ENCODE measurements at regions not wholly inside any gene's neighbourhood (a gene's known extent, or its start where the extent isn't known, plus 50 kb on each side); places are given as distances from the start of the nearest gene placed in this dataset.

GRCh38 chr10:131554821-131555220 is 243.3 kb upstream of the TCERG1L start:
- Histone ChIP-seq H2BK5ac (ENCODE audit: low read depth, low read length, poor library complexity, severe bottlenecking) (no peak overlapping the region), H3K79me1 (replicated peaks; ENCODE audit: low read length, poor library complexity, severe bottlenecking) (no peaks in the 10 kb centered on the region), H3K9me3 (ENCODE audit: control insufficient read depth, low read length) (no peaks in the 10 kb centered on the region), H3K18ac (ENCODE audit: low read depth in 1 of 2, low read length in 2 of 2) (no peak overlapping the region), H2BK120ac (ENCODE audit: low read depth, low read length) (no peak overlapping the region), H4K91ac (ENCODE audit: low read length) (no peak overlapping the region), H4K8ac (ENCODE audit: low read length) (no peak overlapping the region), H3K9ac (ENCODE audit: low read length) (no peak overlapping the region), H3K23ac (ENCODE audit: low read length in 2 of 2) (no peak overlapping the region), H3K27me3 (ENCODE audit: control insufficient read depth in 1 of 2, insufficient read depth in 1 of 2, low read length in 2 of 2) (peaks cover 0 to 9% of the 10 kb centered on the region in 2 experiments), H3K4me3 (ENCODE audit: insufficient read depth in 1 of 2, low read depth in 1 of 2, low read length in 2 of 2) (no peak overlapping the region), H2AK5ac (ENCODE audit: low read length, severe bottlenecking) (no peak overlapping the region), H3K4me2 (ENCODE audit: low read length, poor library complexity, severe bottlenecking) (no peak overlapping the region), H2BK12ac (ENCODE audit: low read length in 2 of 2) (no peak overlapping the region), H3K27ac (ENCODE audit: low read length, poor library complexity, severe bottlenecking) (no peak overlapping the region), H2BK15ac (ENCODE audit: low read depth, poor library complexity, severe bottlenecking) (no peak overlapping the region), H3K4ac (ENCODE audit: low read depth in 1 of 2, low read length in 2 of 2) (no peak overlapping the region), H3K14ac (ENCODE audit: low read length in 2 of 2) (no peak overlapping the region), H3K36me3 (ENCODE audit: control insufficient read depth in 1 of 2, insufficient read depth in 2 of 2, low read depth in 1 of 2, low read length in 2 of 2) (no peaks in the 10 kb centered on the region), H3K4me1 (ENCODE audit: control insufficient read depth, insufficient read depth, low read depth, low read length) (no peaks in the 10 kb centered on the region), H2AFZ (ENCODE audit: low read depth, low read length) (no peak overlapping the region)
- 80% methylated on average over 10 of the region's 11 CpGs for WGBS
- no peak for DNase-seq

- 58% methylated on average over 7 of the region's 7 CpGs for WGBS
- no peak overlapping the region for H3K9ac ChIP-seq (ENCODE audit: low read length)
- no peak overlapping the region for H2AFZ ChIP-seq (ENCODE audit: low read depth, low read length)
Observed at GRCh38 chr10:131555406-131555805, 243.9 kb upstream of the TCERG1L start.

GRCh38 chr10:131556061-131556896 is 244.8 kb upstream of the TCERG1L start:
- H2BK15ac ChIP-seq (ENCODE audit: low read depth, poor library complexity, severe bottlenecking) = no peak overlapping the region
- no peaks in the 10 kb centered on the region for H3K79me1 ChIP-seq (replicated peaks; ENCODE audit: low read length, poor library complexity, severe bottlenecking)
- no peak overlapping the region for H3K18ac ChIP-seq (ENCODE audit: low read depth in 1 of 2, low read length in 2 of 2)
- WGBS = 64% methylated on average over 17 of the region's 17 CpGs
- no peak overlapping the region for H2AFZ ChIP-seq (ENCODE audit: low read depth, low read length)
- H2BK5ac ChIP-seq (ENCODE audit: low read depth, low read length, poor library complexity, severe bottlenecking) = no peak overlapping the region
- H3K14ac ChIP-seq (ENCODE audit: low read length in 2 of 2) = no peak overlapping the region
- H2BK12ac ChIP-seq (ENCODE audit: low read length in 2 of 2) = no peak overlapping the region
- no peak overlapping the region for H3K23ac ChIP-seq (ENCODE audit: low read length in 2 of 2)
- DNase-seq = no peak
- no peak overlapping the region for H3K27ac ChIP-seq (ENCODE audit: low read length, poor library complexity, severe bottlenecking)
- no peak overlapping the region for H3K9ac ChIP-seq (ENCODE audit: low read length)
- no peak overlapping the region for H4K8ac ChIP-seq (ENCODE audit: low read length)
- H3K4me1 ChIP-seq (ENCODE audit: control insufficient read depth, insufficient read depth, low read depth, low read length) = no peaks in the 10 kb centered on the region
- H2AK5ac ChIP-seq (ENCODE audit: low read length, severe bottlenecking) = no peak overlapping the region
- no peaks in the 10 kb centered on the region for H3K36me3 ChIP-seq (ENCODE audit: control insufficient read depth in 1 of 2, insufficient read depth in 2 of 2, low read depth in 1 of 2, low read length in 2 of 2)
- no peaks in the 10 kb centered on the region for H3K9me3 ChIP-seq (ENCODE audit: control insufficient read depth, low read length)
- no peak overlapping the region for H2BK120ac ChIP-seq (ENCODE audit: low read depth, low read length)
- H3K4me3 ChIP-seq (ENCODE audit: insufficient read depth in 1 of 2, low read depth in 1 of 2, low read length in 2 of 2) = peak overlapping the region in 1 of 2 experiments; percentile 9
- H3K4me2 ChIP-seq (ENCODE audit: low read length, poor library complexity, severe bottlenecking) = no peak overlapping the region
- peaks cover 0 to 3% of the 10 kb centered on the region in 2 experiments for H3K27me3 ChIP-seq (ENCODE audit: control insufficient read depth in 1 of 2, insufficient read depth in 1 of 2, low read length in 2 of 2)
- no peak overlapping the region for H3K4ac ChIP-seq (ENCODE audit: low read depth in 1 of 2, low read length in 2 of 2)
- peak overlapping the region; percentile 52 for H4K91ac ChIP-seq (ENCODE audit: low read length)

More at GRCh38 chr10:131555406-131555805, 243.9 kb upstream of the TCERG1L start:
- no peak for DNase-seq
- no peak overlapping the region for H4K91ac ChIP-seq (ENCODE audit: low read length)
- H3K23ac ChIP-seq (ENCODE audit: low read length in 2 of 2) = no peak overlapping the region
- no peak overlapping the region for H4K8ac ChIP-seq (ENCODE audit: low read length)
- no peak overlapping the region for H3K14ac ChIP-seq (ENCODE audit: low read length in 2 of 2)
- no peak overlapping the region for H3K4me2 ChIP-seq (ENCODE audit: low read length, poor library complexity, severe bottlenecking)
- no peak overlapping the region for H2BK12ac ChIP-seq (ENCODE audit: low read length in 2 of 2)
- H2BK120ac ChIP-seq (ENCODE audit: low read depth, low read length) = no peak overlapping the region
- H3K9me3 ChIP-seq (ENCODE audit: control insufficient read depth, low read length) = no peaks in the 10 kb centered on the region
- peaks cover 0 to 9% of the 10 kb centered on the region in 2 experiments for H3K27me3 ChIP-seq (ENCODE audit: control insufficient read depth in 1 of 2, insufficient read depth in 1 of 2, low read length in 2 of 2)
- no peak overlapping the region for H3K4me3 ChIP-seq (ENCODE audit: insufficient read depth in 1 of 2, low read depth in 1 of 2, low read length in 2 of 2)
- H2BK15ac ChIP-seq (ENCODE audit: low read depth, poor library complexity, severe bottlenecking) = no peak overlapping the region
- no peak overlapping the region for H2BK5ac ChIP-seq (ENCODE audit: low read depth, low read length, poor library complexity, severe bottlenecking)
- no peak overlapping the region for H2AK5ac ChIP-seq (ENCODE audit: low read length, severe bottlenecking)
- H3K4me1 ChIP-seq (ENCODE audit: control insufficient read depth, insufficient read depth, low read depth, low read length) = no peaks in the 10 kb centered on the region
- no peaks in the 10 kb centered on the region for H3K36me3 ChIP-seq (ENCODE audit: control insufficient read depth in 1 of 2, insufficient read depth in 2 of 2, low read depth in 1 of 2, low read length in 2 of 2)
- H3K27ac ChIP-seq (ENCODE audit: low read length, poor library complexity, severe bottlenecking) = no peak overlapping the region
- no peak overlapping the region for H3K4ac ChIP-seq (ENCODE audit: low read depth in 1 of 2, low read length in 2 of 2)
- no peaks in the 10 kb centered on the region for H3K79me1 ChIP-seq (replicated peaks; ENCODE audit: low read length, poor library complexity, severe bottlenecking)
- H3K18ac ChIP-seq (ENCODE audit: low read depth in 1 of 2, low read length in 2 of 2) = no peak overlapping the region

GRCh38 chr10:131556897-131557495 is 245.5 kb upstream of the TCERG1L start:
- DNase-seq = no peak
- Histone ChIP-seq H2BK120ac (ENCODE audit: low read depth, low read length) (no peak overlapping the region), H3K4me3 (ENCODE audit: insufficient read depth in 1 of 2, low read depth in 1 of 2, low read length in 2 of 2) (no peak overlapping the region), H3K23ac (ENCODE audit: low read length in 2 of 2) (no peak overlapping the region), H2BK12ac (ENCODE audit: low read length in 2 of 2) (no peak overlapping the region), H2BK15ac (ENCODE audit: low read depth, poor library complexity, severe bottlenecking) (no peak overlapping the region), H2AK5ac (ENCODE audit: low read length, severe bottlenecking) (no peak overlapping the region), H3K79me1 (replicated peaks; ENCODE audit: low read length, poor library complexity, severe bottlenecking) (no peaks in the 10 kb centered on the region), H3K27ac (ENCODE audit: low read length, poor library complexity, severe bottlenecking) (no peak overlapping the region), H3K4me1 (ENCODE audit: control insufficient read depth, insufficient read depth, low read depth, low read length) (no peaks in the 10 kb centered on the region), H3K9me3 (ENCODE audit: control insufficient read depth, low read length) (no peaks in the 10 kb centered on the region), H2AFZ (ENCODE audit: low read depth, low read length) (no peak overlapping the region), H3K4me2 (ENCODE audit: low read length, poor library complexity, severe bottlenecking) (no peak overlapping the region), H3K4ac (ENCODE audit: low read depth in 1 of 2, low read length in 2 of 2) (no peak overlapping the region), H4K8ac (ENCODE audit: low read length) (no peak overlapping the region), H3K27me3 (ENCODE audit: control insufficient read depth in 1 of 2, insufficient read depth in 1 of 2, low read length in 2 of 2) (no peaks in the 10 kb centered on the region), H3K14ac (ENCODE audit: low read length in 2 of 2) (no peak overlapping the region), H3K18ac (ENCODE audit: low read depth in 1 of 2, low read length in 2 of 2) (no peak overlapping the region), H3K36me3 (ENCODE audit: control insufficient read depth in 1 of 2, insufficient read depth in 2 of 2, low read depth in 1 of 2, low read length in 2 of 2) (no peaks in the 10 kb centered on the region), H3K9ac (ENCODE audit: low read length) (no peak overlapping the region), H2BK5ac (ENCODE audit: low read depth, low read length, poor library complexity, severe bottlenecking) (no peak overlapping the region), H4K91ac (ENCODE audit: low read length) (no peak overlapping the region)
- WGBS = 81% methylated on average over 11 of the region's 12 CpGs
